Body of pancreas (tissue), 4 donors: ENCODE measurements at regions not wholly inside any gene's neighbourhood (a gene's known extent, or its start where the extent isn't known, plus 50 kb on each side); places are given as distances from the start of the nearest gene placed in this dataset.
A peak's percentile ranks its signal among the peaks of the same experiment; 100 is the strongest.

ENCODE experiments used
- ATAC-seq: fragments of 150-250 bp; one replicate; pipeline ENCODE4 v1.9.1; 2016
- DNase-seq, 4 donors: peaks; one replicate each; pipeline ENCODE4 v3.0.0-alpha.2; 2019
- H3K27ac ChIP-seq, 4 donors: fragments of 200-600 bp; sonication (generic); 1 replicate in 3 of 4; 2 replicates in 1 of 4; pipeline versions ENCODE4 v1.5.1 to v1.6.1; 2016 to 2019; ENCODE audit warnings: mild to moderate bottlenecking in 1 of 4, mixed read lengths in 1 of 4, moderate library complexity in 1 of 4
- H3K27me3 ChIP-seq, 2 donors: fragments of 200-600 bp; sonication (generic); one replicate each; pipeline ENCODE4 v1.6.0; 2016; ENCODE audit warnings: mild to moderate bottlenecking in 1 of 2
- H3K36me3 ChIP-seq, 2 donors: fragments of 200-600 bp; sonication (generic); replicated peaks in 1 of 2; 2 replicates each; pipeline ENCODE4 v1.5.1; 2016; ENCODE audit warnings: low read depth in 2 of 2; ENCODE audit not compliant: insufficient read depth in 1 of 2
- H3K4me1 ChIP-seq: fragments of 200-600 bp; sonication (generic); one replicate; pipeline ENCODE4 v1.6.0; 2016
- H3K4me3 ChIP-seq, 2 donors: fragments of 200-600 bp; sonication (generic); 1 replicate in 1 of 2; 2 replicates in 1 of 2; pipeline ENCODE4 v1.5.1; 2016 to 2019
- H3K9me3 ChIP-seq, 3 donors: fragments of 200-600 bp; sonication (generic); 1 replicate in 2 of 3; 2 replicates in 1 of 3; pipeline ENCODE4 v1.5.1; 2016
- POLR2A ChIP-seq, 3 donors: fragments of 450-650 bp; IDR thresholded peaks; one replicate each; pipeline ENCODE4 v1.6.1; 2016; ENCODE audit warnings: antibody characterized with exemption in 3 of 3, mild to moderate bottlenecking in 2 of 3
- WGBS, 2 donors: methylation state at CpG; one replicate each; pipeline ENCODE4 v1.1.5; 2017; 5-methylcytosine and 5-hydroxymethylcytosine counted together
- intact Hi-C: fragments of 100-400 bp; cut with DNase I; formaldehyde crosslinking; loops from one replicate; pipeline ENCODE4 v1.15.1; 2023
- TF ChIP-seq, protein P1 (sequence below), 7 experiments: fragments of 450-650 bp in 4 of 7; fragments of 200-600 bp in 3 of 7; sonication (generic) in 3 of 7; IDR thresholded peaks; one replicate each; pipeline ENCODE4 v1.5.1; 2016 to 2019; ENCODE audit warnings: antibody characterized with exemption in 7 of 7

DNA sequence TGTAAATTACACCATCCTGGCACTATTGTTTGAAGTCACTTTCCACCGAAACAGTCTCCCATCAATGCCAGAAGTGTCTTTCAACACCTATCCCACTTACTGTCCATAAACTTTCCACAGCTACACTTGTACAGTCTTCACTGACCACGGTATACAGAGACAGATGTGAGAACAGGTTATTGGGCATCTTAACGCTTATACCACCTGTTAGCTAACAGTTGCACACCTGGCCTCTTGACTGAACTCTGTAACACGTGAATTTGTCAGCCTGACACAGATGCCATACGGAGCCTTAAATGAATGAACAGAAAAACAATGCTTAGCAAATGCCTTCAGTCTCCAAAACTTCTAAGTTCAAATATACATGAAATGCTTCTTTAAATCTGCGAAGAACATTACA lies 440.5 kb downstream of the SHQ1 start:
- ATAC-seq (no peak), DNase-seq (no peak)
- Histone ChIP-seq H3K9me3 (no peaks in the 10 kb centered on the region), H3K4me3 (no peak overlapping the region), H3K36me3 (no peaks in the 10 kb centered on the region), H3K27ac (no peak overlapping the region), H3K4me1 (peaks cover 32% of the 10 kb centered on the region), H3K27me3 (no peaks in the 10 kb centered on the region)
- intact Hi-C loops: no loop called here
- TF ChIP-seq, protein P1, sequence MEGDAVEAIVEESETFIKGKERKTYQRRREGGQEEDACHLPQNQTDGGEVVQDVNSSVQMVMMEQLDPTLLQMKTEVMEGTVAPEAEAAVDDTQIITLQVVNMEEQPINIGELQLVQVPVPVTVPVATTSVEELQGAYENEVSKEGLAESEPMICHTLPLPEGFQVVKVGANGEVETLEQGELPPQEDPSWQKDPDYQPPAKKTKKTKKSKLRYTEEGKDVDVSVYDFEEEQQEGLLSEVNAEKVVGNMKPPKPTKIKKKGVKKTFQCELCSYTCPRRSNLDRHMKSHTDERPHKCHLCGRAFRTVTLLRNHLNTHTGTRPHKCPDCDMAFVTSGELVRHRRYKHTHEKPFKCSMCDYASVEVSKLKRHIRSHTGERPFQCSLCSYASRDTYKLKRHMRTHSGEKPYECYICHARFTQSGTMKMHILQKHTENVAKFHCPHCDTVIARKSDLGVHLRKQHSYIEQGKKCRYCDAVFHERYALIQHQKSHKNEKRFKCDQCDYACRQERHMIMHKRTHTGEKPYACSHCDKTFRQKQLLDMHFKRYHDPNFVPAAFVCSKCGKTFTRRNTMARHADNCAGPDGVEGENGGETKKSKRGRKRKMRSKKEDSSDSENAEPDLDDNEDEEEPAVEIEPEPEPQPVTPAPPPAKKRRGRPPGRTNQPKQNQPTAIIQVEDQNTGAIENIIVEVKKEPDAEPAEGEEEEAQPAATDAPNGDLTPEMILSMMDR (IDR thresholded peaks at IDR 0.05): no peak
- TF ChIP-seq POLR2A (IDR thresholded peaks at IDR 0.05): no peak
- WGBS, 2 donors: 46 to 59% methylated on average over 6 of the region's 6 CpGs

DNA sequence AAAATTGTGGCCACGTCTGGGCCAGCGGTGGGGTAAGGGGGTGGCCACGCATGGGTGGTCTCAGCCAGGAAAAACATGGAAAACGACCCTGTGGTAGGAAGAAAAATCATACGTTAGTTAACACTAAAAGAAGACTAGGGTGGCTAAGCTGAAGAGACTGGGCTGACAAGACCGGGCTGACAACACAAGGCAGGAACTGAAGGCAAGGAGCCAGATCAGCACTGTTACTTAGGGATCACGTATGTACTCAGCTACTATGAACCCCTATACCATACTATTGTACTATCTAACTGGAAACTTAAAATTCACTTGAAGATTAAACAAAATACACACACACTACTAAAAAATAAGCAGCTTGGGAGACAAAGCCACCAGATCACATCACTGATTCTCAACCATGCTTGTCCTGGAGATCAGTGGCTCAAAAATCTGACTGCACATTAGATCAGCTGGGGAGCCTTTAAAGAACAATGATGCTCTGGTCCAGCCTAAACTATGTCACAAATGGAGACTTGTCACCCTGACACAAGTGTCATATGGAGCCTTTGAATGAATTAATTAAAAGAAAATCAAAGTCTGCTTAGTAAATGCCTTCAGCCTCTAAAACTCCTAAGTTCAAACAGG lies 442.2 kb downstream of the SHQ1 start:
- no peak for ATAC-seq
- WGBS, 2 donors: 46 to 47% methylated on average over 6 to 7 of the region's 7 CpGs
- Histone ChIP-seq H3K27ac (no peak overlapping the region), H3K4me1 (peaks cover 19% of the 10 kb centered on the region), H3K4me3 (no peak overlapping the region), H3K27me3 (no peaks in the 10 kb centered on the region), H3K9me3 (no peaks in the 10 kb centered on the region), H3K36me3 (no peaks in the 10 kb centered on the region)
- intact Hi-C loops: no loop called here
- DNase-seq: peak in 1 of 4 donors; percentile 10
- no peak for TF ChIP-seq POLR2A (IDR thresholded peaks at IDR 0.05)
- TF ChIP-seq, protein P1 (IDR thresholded peaks at IDR 0.05): no peak

DNA sequence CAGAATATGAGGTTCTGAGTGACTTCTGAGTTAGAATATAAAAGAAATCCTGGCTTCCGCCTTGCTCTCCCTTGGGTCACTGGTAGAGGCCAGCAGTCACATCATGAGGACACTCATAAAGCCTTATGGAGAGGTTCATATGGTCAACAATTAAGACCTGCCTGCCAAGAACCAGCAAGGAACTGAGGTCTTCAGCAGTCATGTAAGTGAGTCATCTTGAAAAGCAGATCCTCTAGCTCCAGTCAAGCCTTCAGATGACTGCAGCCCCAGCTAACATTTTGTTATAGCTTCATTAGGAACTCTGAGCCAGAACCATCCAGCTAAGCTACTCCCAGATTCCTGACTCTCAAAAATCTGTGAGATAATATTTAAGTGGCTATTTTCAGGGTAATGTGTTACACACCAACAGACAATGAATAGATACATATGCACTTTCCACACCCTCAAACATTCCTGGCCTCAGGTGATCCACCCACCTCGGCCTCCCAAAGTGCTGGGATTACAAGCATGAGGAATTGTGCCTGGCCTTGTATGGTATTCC lies 447.2 kb downstream of the SHQ1 start:
- 91 to 93% methylated on average over 2 of the region's 2 CpGs for WGBS, 2 donors
- ATAC-seq: no peak
- no peaks in the 10 kb centered on the region for H3K36me3 ChIP-seq
- TF ChIP-seq, protein P1 (IDR thresholded peaks at IDR 0.05): no peak
- TF ChIP-seq POLR2A (IDR thresholded peaks at IDR 0.05): no peak
- no peaks in the 10 kb centered on the region for H3K9me3 ChIP-seq
- intact Hi-C loops: no loop called here
- no peak overlapping the region for H3K27ac ChIP-seq
- no peaks in the 10 kb centered on the region for H3K27me3 ChIP-seq
- H3K4me3 ChIP-seq: no peak overlapping the region
- no peak for DNase-seq
- peaks cover 10% of the 10 kb centered on the region for H3K4me1 ChIP-seq

DNA sequence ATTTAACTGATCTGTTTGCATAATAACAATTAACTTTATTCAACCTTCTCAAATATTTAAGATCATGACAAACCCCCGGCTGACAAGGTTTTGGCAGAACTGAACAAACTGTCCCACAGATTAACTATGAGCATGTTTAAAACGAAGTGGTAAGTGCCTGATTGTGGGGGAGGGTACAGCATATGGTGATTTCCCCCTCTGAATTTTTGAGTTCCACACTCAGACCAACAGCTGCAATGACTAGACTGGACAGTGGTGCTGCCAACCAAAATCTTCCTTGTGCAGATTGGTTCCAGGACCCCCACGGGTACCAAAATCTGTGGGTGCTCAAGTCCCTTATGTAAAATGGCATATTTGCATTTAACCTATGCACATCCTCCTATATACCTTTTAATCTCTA lies 449.5 kb downstream of the SHQ1 start:
- no peak for ATAC-seq
- no peaks in the 10 kb centered on the region for H3K36me3 ChIP-seq
- no peaks in the 10 kb centered on the region for H3K9me3 ChIP-seq
- H3K27me3 ChIP-seq: no peaks in the 10 kb centered on the region
- TF ChIP-seq, protein P1 (IDR thresholded peaks at IDR 0.05): no peak
- TF ChIP-seq POLR2A (IDR thresholded peaks at IDR 0.05): no peak
- H3K27ac ChIP-seq: no peak overlapping the region
- peaks cover 5% of the 10 kb centered on the region for H3K4me1 ChIP-seq
- 42 to 44% methylated on average over 3 of the region's 3 CpGs for whole genome bisulfite sequencing, 2 donors
- no peak overlapping the region for H3K4me3 ChIP-seq
- intact Hi-C loops: no loop called here
- no peak for DNase-seq

DNA sequence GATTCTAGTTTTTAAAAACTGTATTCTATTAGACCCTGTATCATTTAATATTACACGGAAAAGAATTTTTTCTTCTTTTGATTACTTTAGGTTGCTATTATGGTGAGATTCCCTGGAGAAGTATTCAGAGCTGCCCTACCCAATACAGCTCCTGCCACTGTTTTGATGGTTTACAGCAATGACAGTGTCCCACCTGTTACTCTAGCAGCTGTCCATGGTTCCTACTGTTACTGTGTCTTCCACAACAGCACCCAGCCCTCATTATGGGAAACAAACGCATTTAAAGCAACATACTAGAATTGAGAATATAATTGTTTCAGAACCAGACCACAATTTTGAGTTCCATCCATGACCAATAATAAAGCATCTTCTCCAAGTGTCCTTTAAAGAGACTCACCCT lies 450.7 kb downstream of the SHQ1 start:
- Histone ChIP-seq H3K27me3 (no peaks in the 10 kb centered on the region), H3K27ac (no peak overlapping the region), H3K4me3 (no peak overlapping the region), H3K4me1 (peaks cover under 1% of the 10 kb centered on the region), H3K36me3 (no peaks in the 10 kb centered on the region), H3K9me3 (no peaks in the 10 kb centered on the region)
- intact Hi-C loops: no loop called here
- no peak for TF ChIP-seq POLR2A (IDR thresholded peaks at IDR 0.05)
- TF ChIP-seq, protein P1 (IDR thresholded peaks at IDR 0.05): no peak
- WGBS, 2 donors: 77 to 80% methylated on average over 2 of the region's 2 CpGs
- no peak for ATAC-seq
- no peak for DNase-seq
